ENCODE measurements at regions not wholly inside any gene's neighbourhood (a gene's known extent, or its start where the extent isn't known, plus 50 kb on each side); places are given as distances from the start of the nearest gene placed in this dataset.
"Not testable (repeated sequence)": the region's sequence is repeated elsewhere in the genome, so short reads cannot be mapped to it uniquely, and the experiment has no call there.

GRCh38 chr6:27593200-27593818 is 120.4 kb upstream of the ZNF184 start:
- Histone ChIP-seq H3K36me3 (no peaks in the 10 kb centered on the region), H3K4me1 (ENCODE audit: control insufficient read depth in 1 of 2, low read depth in 2 of 2) (peaks cover 0 to 2% of the 10 kb centered on the region in 2 donors), H3K9me3 (no peaks in the 10 kb centered on the region), H3K27me3 (replicated peaks; ENCODE audit: insufficient read depth) (peaks cover 3% of the 10 kb centered on the region), H3K4me3 (no peak overlapping the region), H3K27ac (no peak overlapping the region)
- no peak for TF ChIP-seq CTCF (IDR thresholded peaks at IDR 0.05)
- no peak for ATAC-seq (ENCODE audit: insufficient number of reproducible peaks, low FRiP score, low read depth)
- DNase-seq (ENCODE audit: low spot score): no peak

- ATAC-seq (ENCODE audit: insufficient number of reproducible peaks, low FRiP score, low read depth) (no peak), DNase-seq (ENCODE audit: low spot score) (no peak)
- TF ChIP-seq CTCF (IDR thresholded peaks at IDR 0.05): no peak
- H3K27me3 ChIP-seq (replicated peaks; ENCODE audit: insufficient read depth): peaks cover 3% of the 10 kb centered on the region
- H3K27ac ChIP-seq: no peak overlapping the region
- H3K4me3 ChIP-seq: peak overlapping the region; percentile 23
- H3K36me3 ChIP-seq: no peaks in the 10 kb centered on the region
- H3K4me1 ChIP-seq (ENCODE audit: control insufficient read depth in 1 of 2, low read depth in 2 of 2): peaks cover 0 to 2% of the 10 kb centered on the region in 2 donors
- H3K9me3 ChIP-seq: no peaks in the 10 kb centered on the region
Measured at GRCh38 chr6:27592481-27593199, 119.7 kb upstream of the ZNF184 start.

GRCh38 chr6:27591699-27592480 is 119.0 kb upstream of the ZNF184 start:
- no peak for ATAC-seq (ENCODE audit: insufficient number of reproducible peaks, low FRiP score, low read depth)
- TF ChIP-seq CTCF (IDR thresholded peaks at IDR 0.05): no peak
- H3K4me3 ChIP-seq: no peak overlapping the region

GRCh38 chr6:27585316-27585715 is 112.4 kb upstream of the ZNF184 start:
- not testable (repeated sequence) for ATAC-seq (ENCODE audit: insufficient number of reproducible peaks, low FRiP score, low read depth); H3K27me3 ChIP-seq (replicated peaks; ENCODE audit: insufficient read depth); H3K4me3 ChIP-seq; H3K9me3 ChIP-seq; H3K4me1 ChIP-seq (ENCODE audit: control insufficient read depth in 1 of 2, low read depth in 2 of 2); H3K36me3 ChIP-seq; DNase-seq (ENCODE audit: low spot score); H3K27ac ChIP-seq

More at GRCh38 chr6:27591699-27592480, 119.0 kb upstream of the ZNF184 start:
- H3K36me3 ChIP-seq: no peaks in the 10 kb centered on the region
- H3K27ac ChIP-seq: no peak overlapping the region
- H3K4me1 ChIP-seq (ENCODE audit: control insufficient read depth in 1 of 2, low read depth in 2 of 2): peaks cover 0 to 2% of the 10 kb centered on the region in 2 donors
- peaks cover 3% of the 10 kb centered on the region for H3K27me3 ChIP-seq (replicated peaks; ENCODE audit: insufficient read depth)
- no peak for DNase-seq (ENCODE audit: low spot score)
- H3K9me3 ChIP-seq: no peaks in the 10 kb centered on the region

GRCh38 chr6:27584326-27584725 is 111.4 kb upstream of the ZNF184 start:
- Histone ChIP-seq H3K4me3 (no peak overlapping the region), H3K9me3 (no peaks in the 10 kb centered on the region), H3K4me1 (ENCODE audit: control insufficient read depth in 1 of 2, low read depth in 2 of 2) (no peaks in the 10 kb centered on the region), H3K27ac (no peak overlapping the region), H3K27me3 (replicated peaks; ENCODE audit: insufficient read depth) (no peaks in the 10 kb centered on the region), H3K36me3 (no peaks in the 10 kb centered on the region)
- no peak for DNase-seq (ENCODE audit: low spot score)
- TF ChIP-seq CTCF (IDR thresholded peaks at IDR 0.05): no peak
- no peak for ATAC-seq (ENCODE audit: insufficient number of reproducible peaks, low FRiP score, low read depth)
